Mononuclear cell (primary cell): ENCODE measurements at regions not wholly inside any gene's neighbourhood (a gene's known extent, or its start where the extent isn't known, plus 50 kb on each side); places are given as distances from the start of the nearest gene placed in this dataset.

Experiments
- H3K27me3 ChIP-seq: 2 replicates; pipeline ENCODE4 v1.6.0; 2011; ENCODE audit warnings: low read length, control low read depth; ENCODE audit not compliant: insufficient read depth
- H3K4me1 ChIP-seq: 2 replicates; pipeline ENCODE4 v1.5.1; 2011; ENCODE audit warnings: mild to moderate bottlenecking, low read length, control low read depth; ENCODE audit not compliant: insufficient read depth
- H3K4me3 ChIP-seq: 2 replicates; pipeline ENCODE4 v1.5.1; 2011; ENCODE audit warnings: mild to moderate bottlenecking, low read length, moderate library complexity
- H3K9me3 ChIP-seq: 2 replicates; pipeline ENCODE4 v1.5.1; 2011; ENCODE audit warnings: low read depth, mild to moderate bottlenecking, control low read depth, low read length

GRCh38 chr3:18666655-18667054, 241.5 kb upstream of the SATB1 start:
- Histone ChIP-seq H3K27me3 (no peaks in the 10 kb centered on the region), H3K4me1 (no peaks in the 10 kb centered on the region), H3K9me3 (no peaks in the 10 kb centered on the region), H3K4me3 (no peak overlapping the region)

DNA sequence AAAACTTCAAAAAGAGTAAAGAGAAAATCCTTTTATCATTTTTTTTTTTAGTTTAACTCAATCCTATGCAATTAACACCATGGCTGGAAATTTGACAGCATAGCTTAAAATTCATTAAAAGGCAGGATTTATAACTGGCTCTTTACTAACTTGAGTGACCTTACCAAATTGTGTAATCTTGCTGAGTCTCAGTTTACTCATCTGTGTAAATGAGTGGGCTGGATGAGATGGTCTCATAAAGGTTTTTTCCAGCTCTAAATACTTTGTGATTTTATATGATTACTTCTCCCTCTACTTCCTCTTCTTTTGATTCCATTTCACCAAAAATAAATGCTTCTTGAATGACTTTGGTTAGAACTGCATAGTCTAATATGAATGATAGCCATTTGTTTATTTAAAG, 234.9 kb upstream of the SATB1 start:
- no peaks in the 10 kb centered on the region for H3K9me3 ChIP-seq
- H3K4me3 ChIP-seq: no peak overlapping the region
- no peaks in the 10 kb centered on the region for H3K27me3 ChIP-seq
- H3K4me1 ChIP-seq: peaks cover 6% of the 10 kb centered on the region

- Histone ChIP-seq H3K4me1 (peaks cover 6% of the 10 kb centered on the region), H3K9me3 (no peaks in the 10 kb centered on the region), H3K4me3 (no peak overlapping the region), H3K27me3 (no peaks in the 10 kb centered on the region)
Observed at GRCh38 chr3:18657858-18658820, 233.0 kb upstream of the SATB1 start.

GRCh38 chr3:18656866-18657265, 231.7 kb upstream of the SATB1 start:
- peaks cover 6% of the 10 kb centered on the region for H3K4me1 ChIP-seq
- no peak overlapping the region for H3K4me3 ChIP-seq

GRCh38 chr3:18656410-18656809, 231.3 kb upstream of the SATB1 start:
- H3K4me3 ChIP-seq: no peak overlapping the region
- no peaks in the 10 kb centered on the region for H3K9me3 ChIP-seq
- peaks cover 6% of the 10 kb centered on the region for H3K4me1 ChIP-seq
- no peaks in the 10 kb centered on the region for H3K27me3 ChIP-seq

More at GRCh38 chr3:18656866-18657265, 231.7 kb upstream of the SATB1 start:
- H3K27me3 ChIP-seq: no peaks in the 10 kb centered on the region
- H3K9me3 ChIP-seq: no peaks in the 10 kb centered on the region

- no peak overlapping the region for H3K4me3 ChIP-seq
Observed at GRCh38 chr3:18655827-18656226, 230.7 kb upstream of the SATB1 start.

DNA sequence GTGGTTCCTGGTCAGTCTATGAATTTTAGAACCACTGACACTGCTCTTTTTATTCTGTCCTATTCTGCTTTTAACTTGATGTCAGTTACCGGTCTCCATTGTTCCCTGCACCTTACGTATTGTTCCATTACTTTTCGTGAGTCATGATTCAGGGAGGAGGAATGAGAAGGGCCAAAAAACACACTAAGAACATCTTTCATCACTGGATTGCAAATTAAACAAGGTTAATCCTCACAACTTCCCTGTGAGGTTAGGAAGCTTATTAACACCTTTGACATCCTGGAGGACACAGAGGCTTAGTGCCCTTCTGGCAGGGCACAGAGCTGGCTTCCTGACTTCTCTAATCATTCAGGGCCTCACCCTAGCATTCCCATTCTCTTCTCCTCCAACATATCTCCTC, 227.6 kb upstream of the SATB1 start:
- peaks cover under 1% of the 10 kb centered on the region for H3K4me1 ChIP-seq
- H3K27me3 ChIP-seq: no peaks in the 10 kb centered on the region
- H3K9me3 ChIP-seq: no peaks in the 10 kb centered on the region
- H3K4me3 ChIP-seq: no peak overlapping the region

More at GRCh38 chr3:18655827-18656226, 230.7 kb upstream of the SATB1 start:
- H3K9me3 ChIP-seq: no peaks in the 10 kb centered on the region
- no peaks in the 10 kb centered on the region for H3K27me3 ChIP-seq
- H3K4me1 ChIP-seq: peaks cover 6% of the 10 kb centered on the region

- no peak overlapping the region for H3K4me3 ChIP-seq
- no peaks in the 10 kb centered on the region for H3K4me1 ChIP-seq
- no peaks in the 10 kb centered on the region for H3K9me3 ChIP-seq
- H3K27me3 ChIP-seq: no peaks in the 10 kb centered on the region
Observed at GRCh38 chr3:18650731-18651130, 225.6 kb upstream of the SATB1 start.

- H3K27me3 ChIP-seq: no peaks in the 10 kb centered on the region
- H3K4me1 ChIP-seq: no peaks in the 10 kb centered on the region
- no peak overlapping the region for H3K4me3 ChIP-seq
- H3K9me3 ChIP-seq: no peaks in the 10 kb centered on the region
Observed at GRCh38 chr3:18649666-18650363, 224.7 kb upstream of the SATB1 start.

DNA sequence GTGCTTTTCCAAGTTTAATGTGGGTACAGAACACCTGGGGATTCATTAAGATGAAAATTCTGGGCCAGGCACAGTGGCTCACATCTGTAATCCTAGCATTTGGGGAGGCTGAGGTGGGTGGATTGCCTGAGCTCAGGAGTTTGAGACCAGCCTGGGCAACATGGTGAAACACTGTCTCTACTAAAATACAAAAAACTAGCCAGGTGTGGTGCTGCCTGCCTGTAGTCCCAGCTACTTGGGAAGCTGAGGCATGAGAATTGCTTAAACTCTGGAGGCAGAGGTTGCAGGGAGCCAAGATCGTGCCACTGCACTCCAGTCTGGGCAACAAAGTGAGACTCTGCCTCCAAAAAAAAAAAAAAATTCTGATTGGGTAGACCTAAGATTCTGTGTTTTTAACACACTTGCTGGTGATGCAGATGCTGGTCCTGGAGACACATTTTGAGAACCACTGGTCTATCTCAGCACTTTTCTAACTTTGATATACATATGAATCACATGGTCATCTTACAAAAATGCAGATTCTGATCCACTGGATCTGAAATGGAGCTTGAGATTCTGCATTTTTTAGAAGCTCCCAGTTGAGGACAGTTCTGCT, 223.8 kb upstream of the SATB1 start:
- Histone ChIP-seq H3K27me3 (no peaks in the 10 kb centered on the region), H3K4me3 (no peak overlapping the region), H3K9me3 (no peaks in the 10 kb centered on the region), H3K4me1 (peaks cover 3% of the 10 kb centered on the region)

DNA sequence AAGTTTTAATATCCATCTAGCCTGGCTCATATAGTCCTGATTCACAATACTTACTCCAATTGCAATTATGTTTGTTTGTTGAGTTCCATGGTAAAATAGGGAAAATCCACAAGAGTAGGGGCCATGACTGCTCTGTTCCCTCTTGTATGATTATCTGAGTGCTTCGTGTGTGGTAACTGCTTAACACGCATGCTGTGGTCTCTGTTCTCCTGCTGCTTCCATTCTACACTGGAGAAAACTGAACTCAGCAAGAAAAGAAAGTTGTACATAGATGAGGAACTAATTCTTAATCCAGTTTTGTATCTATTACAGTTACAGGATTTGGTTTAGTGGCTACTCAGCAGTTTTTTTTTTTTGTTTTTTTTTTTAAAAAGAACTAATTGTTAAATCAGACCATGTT, 223.0 kb upstream of the SATB1 start:
- Histone ChIP-seq H3K4me1 (peaks cover 3% of the 10 kb centered on the region), H3K9me3 (no peaks in the 10 kb centered on the region), H3K4me3 (no peak overlapping the region), H3K27me3 (no peaks in the 10 kb centered on the region)

DNA sequence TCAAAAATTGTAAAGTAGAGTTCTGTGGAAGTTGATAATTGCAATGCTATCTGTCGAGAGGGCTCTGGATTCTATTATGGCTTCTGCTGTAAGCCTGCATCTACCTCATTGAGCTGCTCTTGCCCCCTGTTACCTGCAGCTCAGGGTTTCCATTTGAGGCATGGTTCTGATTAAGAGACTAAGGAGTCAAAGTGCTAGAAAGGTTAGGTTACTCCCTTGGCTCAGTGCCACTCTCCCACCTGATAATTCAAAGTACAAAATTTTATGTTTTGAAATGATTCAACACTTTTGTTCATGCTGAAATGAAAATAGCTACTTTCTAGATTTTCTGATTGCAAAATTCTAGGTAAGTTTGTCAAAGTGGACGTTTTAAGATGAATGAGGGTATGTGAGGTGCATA, 220.5 kb upstream of the SATB1 start:
- no peak overlapping the region for H3K4me3 ChIP-seq
- no peaks in the 10 kb centered on the region for H3K27me3 ChIP-seq
- peaks cover 3% of the 10 kb centered on the region for H3K4me1 ChIP-seq
- no peaks in the 10 kb centered on the region for H3K9me3 ChIP-seq

DNA sequence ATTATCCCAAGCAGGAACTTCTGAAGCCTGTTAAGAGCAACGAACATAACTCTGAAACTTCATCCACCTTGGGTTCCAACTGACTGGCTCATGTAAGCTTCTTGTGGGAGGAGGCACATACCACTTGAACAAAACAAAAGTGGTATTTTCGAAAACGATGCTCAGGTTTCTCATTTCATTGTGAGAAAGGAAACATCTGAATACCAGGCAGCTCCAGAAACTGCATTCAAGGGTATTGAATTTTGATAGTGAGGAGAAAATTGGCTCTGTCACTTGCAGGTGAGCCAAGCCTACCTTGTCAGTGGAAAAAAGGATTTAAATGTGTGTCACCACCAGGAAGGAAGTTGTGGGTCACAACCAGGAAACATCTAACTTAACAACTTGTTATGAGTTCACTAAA, 218.1 kb upstream of the SATB1 start:
- Histone ChIP-seq H3K4me1 (peaks cover 3% of the 10 kb centered on the region), H3K9me3 (no peaks in the 10 kb centered on the region), H3K4me3 (no peak overlapping the region), H3K27me3 (no peaks in the 10 kb centered on the region)

DNA sequence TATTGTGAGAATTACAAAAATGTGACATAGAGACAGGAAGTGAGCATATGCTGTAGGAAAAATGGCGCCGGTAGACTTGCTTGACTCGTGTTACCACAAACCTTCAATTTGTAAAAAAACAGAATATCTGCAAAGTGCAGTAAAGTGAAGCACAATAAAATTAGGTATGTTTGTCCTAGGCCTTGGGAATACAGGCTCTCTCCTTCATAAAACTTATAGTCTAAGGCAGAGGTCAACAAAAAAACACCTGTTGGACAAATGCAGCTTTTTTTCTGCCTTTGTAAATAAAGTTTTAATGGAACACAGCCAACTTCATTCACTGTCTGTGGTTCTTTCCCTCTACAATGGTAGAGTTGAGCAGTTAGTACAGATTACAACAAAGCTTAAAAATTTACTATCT, 216.8 kb upstream of the SATB1 start:
- H3K4me1 ChIP-seq: peaks cover 3% of the 10 kb centered on the region
- H3K4me3 ChIP-seq: no peak overlapping the region
- H3K27me3 ChIP-seq: no peaks in the 10 kb centered on the region
- H3K9me3 ChIP-seq: no peaks in the 10 kb centered on the region

DNA sequence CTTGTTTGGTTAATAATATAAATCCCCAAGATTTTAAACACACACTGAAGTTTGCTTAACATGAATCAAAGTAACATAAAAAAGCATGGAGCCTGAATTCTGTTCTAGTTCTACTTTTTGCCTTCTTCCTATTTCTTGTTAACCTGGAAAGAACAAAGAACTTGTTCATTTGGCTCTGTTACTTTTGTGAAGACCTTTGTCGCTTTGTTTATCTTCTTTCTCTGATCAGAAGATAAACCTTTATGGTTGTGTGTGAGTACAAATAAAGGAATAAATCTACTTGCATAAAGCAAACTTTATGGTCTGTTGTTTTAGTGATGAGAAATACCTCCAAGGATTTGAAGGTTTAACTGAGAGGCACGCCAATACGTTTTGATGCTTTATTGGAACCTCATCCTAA, 210.1 kb upstream of the SATB1 start:
- H3K27me3 ChIP-seq: no peaks in the 10 kb centered on the region
- no peaks in the 10 kb centered on the region for H3K4me1 ChIP-seq
- H3K4me3 ChIP-seq: no peak overlapping the region
- no peaks in the 10 kb centered on the region for H3K9me3 ChIP-seq
